NCI-H1105 treated with DMSO at 0.1 percent for 48 hours (cell line): ENCODE measurements at regions not wholly inside any gene's neighbourhood (a gene's known extent, or its start where the extent isn't known, plus 50 kb on each side); places are given as distances from the start of the nearest gene placed in this dataset.

ENCODE experiments used
- DNase-seq: peaks from one replicate; lab custom pipeline; 2025; lab: John Stamatoyannopoulos, UW

DNA sequence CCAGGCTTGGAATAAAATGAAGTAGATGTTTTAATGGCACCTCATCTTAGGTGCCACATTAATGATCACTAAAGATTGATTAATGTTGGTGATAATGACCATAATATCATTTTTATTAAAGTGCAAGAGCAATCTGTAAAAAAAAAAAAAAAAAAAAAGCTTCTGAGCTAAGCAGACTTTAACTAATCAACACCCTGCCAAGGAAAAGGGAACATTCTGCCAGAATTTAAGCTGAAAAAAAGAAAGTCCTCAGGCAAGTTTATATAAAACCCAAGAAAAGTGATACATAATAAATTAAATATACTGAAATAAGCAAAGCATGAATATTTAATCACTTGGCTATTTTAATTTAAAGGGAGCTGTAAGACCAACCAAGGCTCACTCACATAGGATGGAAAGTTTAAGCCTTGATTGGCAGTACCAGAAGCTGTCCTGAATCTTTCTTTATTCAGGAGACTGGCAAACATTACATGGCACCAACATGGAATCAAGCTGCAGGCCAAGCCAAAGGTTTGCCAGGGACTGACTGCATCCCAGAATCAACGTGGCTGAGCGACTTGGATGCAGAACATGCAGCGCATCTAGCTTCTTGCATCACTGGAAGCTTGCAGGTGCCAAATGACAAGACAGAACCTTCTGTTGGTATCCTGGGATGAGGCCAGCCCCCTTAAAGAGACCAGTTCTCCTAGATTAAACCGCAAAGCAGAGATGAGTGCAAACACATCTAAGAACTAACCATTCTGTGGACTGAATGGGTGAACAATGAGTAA lies 413.6 kb downstream of the ENC1 start:
- no peak for DNase-seq

DNA sequence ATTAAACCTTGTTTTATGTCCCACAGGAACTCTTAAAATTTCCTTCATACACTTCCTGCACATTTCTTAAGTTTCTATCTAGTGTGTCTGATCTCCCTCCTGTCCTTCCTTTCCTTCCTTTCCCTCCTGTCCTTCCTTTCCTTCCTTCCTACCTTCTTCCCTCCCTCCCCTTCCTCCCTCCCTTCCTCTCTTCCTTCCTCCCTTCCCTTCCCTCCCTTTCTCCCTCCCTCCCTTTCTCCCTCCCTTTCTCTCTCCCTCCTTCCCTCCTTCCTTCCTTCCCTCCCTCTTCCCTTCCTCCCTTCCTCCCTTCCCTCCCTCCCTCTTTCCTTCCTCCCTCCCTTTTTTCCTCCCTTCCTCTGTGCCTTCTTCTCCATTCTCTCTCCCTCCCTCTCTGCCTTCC lies 414.9 kb downstream of the ENC1 start:
- no peak for DNase-seq

DNA sequence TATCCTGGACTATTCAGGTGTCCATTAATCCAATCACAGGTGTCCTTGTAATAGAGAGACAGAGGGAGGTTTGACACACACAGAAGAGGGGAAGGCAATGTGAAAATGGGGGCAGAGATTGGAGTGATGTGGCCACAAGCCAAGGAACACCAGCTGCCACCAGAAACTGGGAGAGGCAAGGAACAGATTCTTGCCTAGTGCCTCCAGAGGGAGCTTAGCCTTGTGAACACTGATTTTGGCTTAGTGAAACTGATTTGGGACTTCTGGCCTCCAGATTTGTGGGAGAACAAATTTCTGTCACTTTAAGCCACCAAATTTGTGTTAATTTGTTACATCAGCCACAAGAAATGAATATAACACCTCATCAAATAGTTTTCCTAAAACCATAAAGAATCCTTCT lies 416.2 kb downstream of the ENC1 start:
- no peak for DNase-seq

DNA sequence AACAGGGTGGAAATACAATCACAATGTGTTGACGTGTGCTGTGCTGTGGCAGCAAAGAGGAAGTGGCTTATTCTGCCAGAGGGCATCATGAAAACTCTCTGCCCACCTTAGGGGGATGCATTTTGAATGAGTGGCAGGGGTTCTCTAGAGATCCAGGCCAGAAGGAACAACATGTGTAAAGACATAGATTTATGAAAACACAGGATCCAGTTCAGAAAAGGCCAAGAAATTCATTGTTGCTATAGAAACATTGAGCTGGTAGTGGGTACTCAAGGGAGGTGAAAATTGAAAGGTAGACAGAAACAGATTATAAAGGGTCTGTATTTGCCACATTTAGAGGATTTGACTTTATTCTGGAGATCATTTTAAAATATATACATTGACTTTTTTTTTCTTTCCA lies 417.7 kb downstream of the ENC1 start:
- DNase-seq, result no peak

DNA sequence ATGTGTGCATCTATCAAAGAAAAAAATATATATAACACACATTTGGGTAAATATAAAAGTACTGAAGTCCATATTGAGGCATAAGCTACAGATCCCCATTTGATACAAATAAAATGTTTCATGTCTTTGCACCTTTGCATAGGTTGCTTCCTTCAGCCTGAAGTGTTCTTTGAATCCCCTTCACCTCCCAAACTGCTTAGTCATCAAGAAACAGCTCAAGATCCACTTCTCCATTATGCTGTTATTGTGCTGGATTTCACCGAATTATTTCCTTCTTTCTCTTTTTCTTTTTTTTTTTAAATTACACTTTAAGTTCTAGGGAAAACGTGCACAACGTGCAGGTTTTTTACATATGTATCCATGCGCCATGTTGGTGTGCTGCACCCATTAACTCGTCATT lies 419.1 kb downstream of the ENC1 start:
- DNase-seq, result no peak

DNA sequence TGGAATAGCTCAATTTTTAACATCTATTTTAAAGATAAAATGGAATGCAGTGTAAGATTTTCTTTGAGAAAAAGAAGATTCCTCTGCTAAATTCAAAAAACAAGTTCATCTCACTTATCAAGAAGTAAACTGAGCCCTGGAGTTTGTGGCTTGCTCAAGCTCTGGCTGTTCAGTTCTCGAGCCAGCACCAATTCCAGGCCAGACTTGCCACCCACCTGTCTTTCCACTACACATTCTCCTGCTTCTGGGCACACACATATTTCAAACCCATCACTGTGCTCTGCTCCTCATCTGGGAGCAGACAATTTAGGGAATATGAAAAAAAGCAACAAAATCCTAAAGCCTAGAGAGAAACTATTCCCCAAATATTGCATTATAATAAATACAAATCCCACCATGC lies 424.5 kb downstream of the ENC1 start:
- DNase-seq, result no peak

DNA sequence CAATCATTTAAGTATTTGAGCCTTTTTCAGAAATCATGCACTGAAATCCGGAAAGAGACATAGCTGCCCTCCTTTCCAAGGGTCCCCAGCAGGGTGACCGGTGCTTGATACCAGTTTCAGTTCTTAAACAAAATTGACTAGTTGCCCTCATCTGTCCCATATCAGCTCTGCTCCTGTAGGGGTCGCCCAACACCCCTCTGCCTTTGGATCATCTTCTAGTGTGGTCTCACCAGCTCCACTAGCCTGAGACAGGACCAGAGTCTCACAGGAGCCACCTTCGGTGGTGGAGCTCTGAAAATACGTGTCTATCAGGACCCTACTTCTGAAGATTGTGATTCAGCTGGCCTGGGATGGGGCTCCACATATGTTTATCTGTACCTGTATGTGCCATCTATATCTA lies 428.2 kb downstream of the ENC1 start:
- DNase-seq, result no peak

DNA sequence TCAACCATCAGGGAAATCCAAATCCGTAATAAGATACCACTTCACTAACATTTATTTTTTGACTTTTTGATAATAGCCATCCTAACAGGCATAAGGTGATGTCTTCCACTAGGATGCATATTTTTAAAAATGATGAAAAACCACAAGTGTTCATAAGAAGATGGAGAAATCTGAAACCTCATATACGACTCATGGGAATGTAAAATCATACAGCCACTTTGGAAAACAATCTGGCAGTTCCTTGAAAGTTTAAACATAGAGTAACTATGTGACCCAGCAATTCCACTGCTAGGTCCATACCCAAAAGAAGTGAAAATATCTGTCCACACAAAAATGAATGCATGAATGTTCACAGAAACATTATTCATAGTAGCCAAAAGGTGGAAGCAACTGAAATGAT lies 431.0 kb downstream of the ENC1 start:
- DNase-seq, result no peak

DNA sequence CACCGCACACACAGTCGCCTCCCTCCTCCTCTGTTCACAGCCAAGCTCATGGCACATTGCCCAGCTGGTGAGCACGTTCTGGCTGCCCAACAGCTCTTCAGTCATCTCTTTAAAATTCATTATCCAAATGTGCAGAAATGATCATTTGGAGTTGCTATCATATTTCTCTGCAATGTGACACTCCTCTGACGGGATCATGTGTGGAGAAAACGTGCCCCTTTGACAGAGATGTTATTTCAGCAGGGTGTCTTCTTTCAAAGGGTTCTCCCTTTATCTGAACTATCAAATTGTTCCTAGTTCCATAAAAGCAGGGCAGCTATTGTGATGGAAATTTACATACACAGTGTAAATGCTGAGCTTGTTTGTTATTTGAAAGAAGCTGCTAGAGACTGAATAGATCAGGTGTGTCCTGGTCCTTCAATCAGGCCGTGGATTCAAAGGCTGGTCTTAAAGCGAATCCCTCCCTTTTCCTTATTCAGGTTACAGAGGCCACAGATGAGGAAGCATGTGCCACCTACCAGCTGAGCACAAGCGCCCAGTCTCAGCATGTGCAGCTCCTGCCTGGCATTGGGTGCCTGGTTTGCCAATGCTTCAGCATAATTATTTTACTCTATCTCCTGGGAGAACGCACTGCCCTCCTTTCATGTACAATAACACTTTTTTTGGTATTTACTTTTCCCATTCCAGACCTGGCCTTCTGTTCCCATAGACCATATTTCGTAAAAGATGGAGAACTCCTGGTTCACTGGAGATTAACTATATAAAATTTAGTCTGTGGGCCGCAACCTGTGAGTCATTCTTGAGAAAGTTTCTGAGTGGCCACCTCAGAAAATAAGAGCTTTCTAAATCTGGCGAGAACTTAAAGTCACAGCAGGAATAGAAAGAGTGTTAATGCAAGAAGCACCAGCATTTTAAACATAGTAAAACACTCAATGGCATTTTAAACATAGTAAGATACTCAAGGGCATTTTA lies 433.7 kb downstream of the ENC1 start:
- DNase-seq, result peak; percentile 86

DNA sequence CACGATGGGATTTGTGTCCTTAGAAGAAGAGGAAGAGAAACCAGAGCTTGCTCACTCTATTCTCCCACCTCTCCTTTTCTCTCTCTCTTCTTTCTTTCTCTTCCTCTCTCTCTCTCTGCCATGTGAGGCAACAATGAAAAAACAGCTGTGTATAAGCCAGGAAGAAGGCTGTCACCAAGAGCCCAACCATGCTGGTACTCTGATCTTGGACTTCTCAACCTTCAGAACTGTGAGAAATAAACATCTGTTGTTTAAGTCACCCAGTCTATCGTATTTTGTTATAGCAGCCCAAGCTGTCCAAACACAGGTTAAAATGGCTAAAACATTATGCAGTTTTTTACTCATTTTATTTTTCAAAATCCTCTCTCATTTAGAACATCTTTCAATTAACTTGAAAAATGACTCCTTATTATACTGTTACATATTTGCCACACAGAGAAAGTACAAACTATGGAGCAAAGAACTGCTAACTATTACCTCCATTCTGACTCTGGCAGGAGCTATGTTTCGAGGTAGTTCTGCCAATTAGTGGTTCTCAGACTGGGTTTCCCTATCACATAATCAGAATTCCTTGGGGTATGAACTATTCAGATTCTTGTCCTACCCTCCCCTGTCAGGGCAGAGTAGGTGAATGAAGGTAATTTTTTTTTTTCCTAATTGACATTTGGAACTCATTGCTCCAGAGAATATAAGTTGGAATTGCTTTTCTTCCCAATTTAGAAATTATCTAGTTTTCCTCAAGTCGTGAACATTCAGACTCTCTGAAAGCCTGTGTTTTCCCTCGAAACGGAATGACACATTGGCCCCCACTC lies 434.6 kb downstream of the ENC1 start:
- peak; percentile 40 for DNase-seq

DNA sequence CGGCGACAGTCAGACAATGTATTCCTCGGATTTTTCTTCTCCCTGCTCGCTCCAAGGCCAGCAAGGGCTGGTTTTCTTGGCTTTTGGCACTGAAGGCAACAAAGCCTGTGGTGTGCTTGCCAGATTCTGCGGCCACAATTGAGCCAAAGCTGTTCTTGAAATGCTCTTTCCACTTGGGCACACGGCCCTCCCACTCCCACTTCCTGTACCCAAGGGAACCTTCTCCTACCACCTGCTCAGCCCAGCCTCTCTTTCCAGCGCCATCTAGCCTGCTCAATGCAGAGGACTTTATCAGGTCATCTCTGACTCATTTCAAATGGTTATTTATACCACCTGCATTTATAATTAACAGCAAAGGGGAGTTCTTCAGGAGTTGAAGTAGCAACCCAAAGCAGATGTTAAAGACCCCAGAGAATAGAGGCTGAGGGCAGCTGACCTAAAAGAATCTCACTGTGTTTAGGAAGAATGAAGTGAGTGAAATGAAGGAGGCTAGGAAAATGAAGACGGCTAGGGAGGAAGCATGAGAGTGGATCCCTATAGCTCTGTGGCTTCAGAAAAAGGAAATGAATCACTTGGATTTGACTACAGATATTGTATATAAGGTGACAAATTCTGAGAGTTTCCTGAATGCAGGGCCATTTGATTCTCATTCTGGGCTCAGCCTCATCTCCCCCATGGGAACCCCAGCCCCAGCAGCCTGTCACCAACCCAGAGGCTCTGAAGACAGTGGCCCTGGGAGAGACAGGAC lies 439.0 kb downstream of the ENC1 start:
- DNase-seq, result no peak

DNA sequence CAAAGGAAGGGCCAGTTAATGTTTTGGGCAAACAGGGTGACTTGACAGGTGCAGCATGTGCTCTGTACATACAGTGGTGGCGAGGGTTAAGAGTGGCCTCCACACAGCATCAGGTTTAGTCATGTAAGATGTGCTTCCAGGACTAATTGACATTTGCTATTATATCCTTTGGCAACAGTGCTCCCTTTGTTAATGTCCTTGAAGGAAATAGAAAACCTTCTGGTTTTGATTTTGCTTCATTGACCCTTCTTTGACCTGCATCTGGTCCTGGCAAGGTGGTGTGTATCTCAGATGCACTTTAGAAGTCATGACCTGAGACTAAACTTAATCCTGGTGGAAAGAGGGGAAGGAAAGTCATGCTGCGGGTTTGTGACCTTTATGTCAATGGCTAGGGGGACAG lies 440.0 kb downstream of the ENC1 start:
- peak; percentile 21 for DNase-seq

DNA sequence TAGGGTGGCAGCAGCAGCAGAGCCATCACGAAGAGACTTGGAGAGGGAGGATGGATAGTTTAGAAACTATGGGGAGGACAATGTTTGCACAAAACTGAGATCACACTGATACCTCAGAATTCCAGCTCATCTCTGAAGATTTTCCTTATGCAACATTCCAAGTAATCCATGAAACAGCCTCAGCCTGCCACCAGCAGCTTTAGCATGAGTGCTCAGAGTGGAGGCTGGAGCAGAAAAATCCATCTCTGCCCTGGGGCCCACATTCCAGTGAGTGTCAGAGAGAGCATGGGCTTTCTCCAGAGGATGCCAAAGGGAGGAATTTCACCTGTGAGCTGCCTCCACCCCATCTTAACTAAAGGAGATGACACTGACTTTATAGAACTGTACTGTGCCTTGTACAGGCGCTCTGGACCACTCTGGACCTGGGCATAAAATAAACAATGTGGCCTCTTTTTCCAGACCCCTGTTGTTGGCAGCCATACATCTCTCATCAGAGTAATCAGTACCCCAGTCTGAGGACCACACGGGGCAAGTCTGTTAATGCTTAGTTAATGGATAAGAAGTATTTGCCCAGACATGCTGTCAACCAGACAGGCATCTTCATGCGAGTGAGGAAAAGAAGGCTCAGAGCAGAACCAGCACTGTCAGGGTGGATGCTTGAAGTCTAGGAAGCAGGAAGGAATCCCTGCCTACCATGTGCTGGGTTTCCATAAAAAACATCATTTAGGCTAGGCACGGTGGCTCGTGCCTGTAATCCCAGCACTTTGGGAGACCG lies 440.9 kb downstream of the ENC1 start:
- DNase-seq, result no peak

DNA sequence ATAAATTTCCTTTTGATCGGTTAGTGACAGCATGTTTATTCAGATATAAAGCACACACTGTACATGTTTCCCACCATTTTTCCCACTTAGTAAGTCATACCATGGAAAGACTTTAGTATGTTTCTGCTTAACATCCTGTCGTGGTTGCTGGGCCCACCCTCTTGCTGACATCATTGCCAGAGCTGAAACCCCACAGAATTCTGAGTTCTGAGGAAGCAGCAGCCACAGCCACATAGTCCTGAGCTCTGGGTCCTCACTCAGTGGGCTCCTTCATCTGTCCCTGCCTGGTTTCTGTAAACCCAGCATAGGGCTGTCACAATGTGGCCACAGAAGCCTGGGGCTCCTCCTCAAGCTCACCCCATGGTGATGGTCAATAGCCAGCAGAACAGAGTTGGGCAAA lies 441.5 kb downstream of the ENC1 start:
- no peak for DNase-seq

DNA sequence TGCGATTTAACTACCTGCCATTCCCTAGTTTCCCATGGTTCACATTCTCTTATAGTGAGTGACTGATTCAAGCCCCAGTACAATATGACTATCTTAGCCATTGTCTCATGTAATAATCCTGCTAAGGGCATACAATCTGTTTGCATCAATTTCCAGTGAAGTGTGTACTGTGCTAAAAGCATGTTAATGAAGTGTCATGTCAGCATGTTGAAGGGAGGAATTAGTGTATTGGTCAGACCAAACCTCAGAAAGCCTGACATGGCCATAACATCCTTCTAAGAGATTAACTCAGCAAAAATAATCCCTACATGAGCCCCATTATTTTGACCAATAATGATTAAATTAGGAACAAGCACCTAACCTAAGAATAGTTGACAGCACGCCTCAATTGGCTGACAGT lies 442.4 kb downstream of the ENC1 start:
- no peak for DNase-seq

DNA sequence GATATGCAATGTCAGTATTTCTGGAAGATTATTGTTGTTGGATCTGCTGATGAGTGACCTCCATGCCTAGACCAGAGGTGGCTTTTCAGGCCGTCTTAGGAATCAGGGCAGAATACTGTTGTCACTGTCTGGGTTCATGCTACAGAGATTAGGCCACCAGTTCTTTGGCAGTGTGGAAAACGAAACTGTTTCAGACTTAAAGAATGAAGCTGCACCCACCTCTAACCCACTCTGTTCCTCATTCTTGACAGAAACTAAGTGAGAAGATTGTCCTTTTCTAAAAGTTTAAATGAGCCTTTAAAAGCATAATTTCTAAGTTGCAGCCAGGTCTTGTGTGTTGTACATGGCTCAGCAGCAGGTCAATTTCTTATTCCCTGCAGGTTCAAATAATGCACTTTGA lies 444.3 kb downstream of the ENC1 start:
- DNase-seq, result no peak

DNA sequence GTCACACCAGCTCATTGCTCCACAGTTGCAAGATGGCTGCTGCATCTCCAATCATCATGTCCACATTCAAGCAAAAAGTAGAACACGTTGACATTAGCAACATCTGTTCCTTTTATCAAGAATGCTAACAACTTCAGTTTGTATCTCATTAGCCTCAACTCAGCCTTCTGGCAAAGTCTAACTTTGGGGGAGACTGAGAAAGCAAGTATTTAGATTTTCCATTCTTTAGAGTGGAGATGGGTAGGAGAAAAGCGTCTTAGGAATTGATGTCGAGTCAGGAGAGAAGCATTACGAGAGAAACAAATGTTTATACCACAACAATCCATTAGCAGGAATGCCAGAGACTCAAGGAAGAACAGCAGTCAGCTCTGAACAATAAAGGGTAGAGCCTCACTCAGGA lies 446.3 kb downstream of the ENC1 start:
- DNase-seq, result no peak

DNA sequence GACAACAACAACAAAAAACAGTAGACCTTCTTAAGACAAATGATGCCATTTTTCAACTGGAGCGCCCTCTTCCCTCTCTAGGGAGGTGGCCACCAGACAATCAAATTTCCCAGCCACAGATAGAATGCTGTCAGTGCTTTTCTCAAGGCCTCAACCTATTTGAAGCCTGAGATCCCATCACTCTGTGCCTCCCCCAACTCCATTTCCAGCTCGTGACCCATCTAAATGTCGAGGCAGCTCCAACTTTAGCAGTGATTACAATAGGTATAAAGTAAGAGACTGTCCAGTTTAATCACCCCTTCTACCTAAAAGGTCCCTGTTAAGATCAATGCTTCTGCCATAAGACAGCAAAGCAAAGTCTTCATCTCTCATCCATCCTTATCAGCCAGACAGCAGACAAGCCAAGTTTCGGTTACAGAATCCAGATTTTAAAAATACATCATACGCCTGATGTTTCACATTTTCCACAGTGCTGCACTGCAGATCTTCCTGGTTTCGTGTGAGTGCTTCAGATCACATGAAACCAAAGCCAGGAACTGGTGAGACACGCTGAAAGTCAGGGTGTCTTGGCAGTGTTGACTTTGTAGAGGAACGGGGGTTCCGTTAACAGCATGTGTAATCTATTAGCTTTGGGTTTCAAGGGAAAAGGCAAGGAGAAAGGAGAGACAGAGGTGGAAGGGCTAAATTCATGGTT lies 447.8 kb downstream of the ENC1 start:
- DNase-seq, result no peak

DNA sequence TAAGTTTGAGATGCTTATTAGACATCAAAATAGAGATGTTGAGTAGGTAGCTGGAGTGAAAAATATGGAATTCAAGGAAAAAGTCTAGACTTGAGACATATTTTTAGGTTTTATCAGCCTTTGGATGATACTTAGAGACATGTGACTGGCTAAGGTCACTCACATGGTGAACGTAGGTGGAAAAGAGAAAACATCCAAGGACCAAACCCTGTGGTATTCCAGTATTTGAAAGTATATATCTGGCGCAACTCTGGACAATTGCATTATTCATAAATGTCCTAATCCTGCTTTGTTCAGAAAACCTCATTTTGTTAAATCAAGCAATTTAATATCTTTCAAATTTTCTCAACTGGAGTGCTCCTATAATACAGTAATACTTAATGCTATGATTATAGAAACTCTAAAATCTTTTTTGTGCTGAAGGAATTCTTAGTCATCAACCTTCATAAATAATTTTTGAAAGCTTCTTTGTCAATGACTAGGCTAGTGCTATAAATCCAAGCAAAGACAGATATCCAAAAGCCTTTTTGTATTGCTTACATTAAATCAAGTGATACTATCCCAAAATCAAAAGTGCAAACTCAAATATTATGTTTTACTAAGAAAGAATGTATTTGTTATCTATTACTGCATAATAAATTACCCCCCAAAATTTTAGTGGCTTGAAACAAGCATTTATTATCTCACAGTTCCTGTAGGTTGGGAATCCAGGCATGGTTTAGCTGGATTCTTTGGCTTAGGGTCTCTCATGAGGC lies 452.0 kb downstream of the ENC1 start:
- no peak for DNase-seq

DNA sequence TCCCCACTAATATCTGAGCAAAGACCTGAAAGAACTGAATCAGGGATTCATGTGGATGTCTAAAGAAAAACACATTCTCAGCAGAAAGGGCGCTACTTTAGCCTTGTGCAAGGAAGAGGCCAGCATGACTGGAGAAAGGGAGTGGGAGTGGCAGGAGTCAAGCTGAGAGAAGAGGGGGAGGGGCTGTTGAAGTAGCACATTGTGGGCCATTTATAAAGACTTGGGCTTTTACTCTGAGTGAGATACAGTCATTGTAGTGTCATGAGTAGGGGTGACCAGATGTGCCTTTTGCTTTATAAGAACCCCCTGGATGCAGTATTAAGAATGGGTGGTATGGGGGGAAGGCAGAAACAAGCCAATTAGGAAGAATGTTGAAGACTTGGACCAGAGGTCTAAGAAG lies 452.8 kb downstream of the ENC1 start:
- no peak for DNase-seq
